ENCODE measurements at regions not wholly inside any gene's neighbourhood (a gene's known extent, or its start where the extent isn't known, plus 50 kb on each side); places are given as distances from the start of the nearest gene placed in this dataset.

DNA sequence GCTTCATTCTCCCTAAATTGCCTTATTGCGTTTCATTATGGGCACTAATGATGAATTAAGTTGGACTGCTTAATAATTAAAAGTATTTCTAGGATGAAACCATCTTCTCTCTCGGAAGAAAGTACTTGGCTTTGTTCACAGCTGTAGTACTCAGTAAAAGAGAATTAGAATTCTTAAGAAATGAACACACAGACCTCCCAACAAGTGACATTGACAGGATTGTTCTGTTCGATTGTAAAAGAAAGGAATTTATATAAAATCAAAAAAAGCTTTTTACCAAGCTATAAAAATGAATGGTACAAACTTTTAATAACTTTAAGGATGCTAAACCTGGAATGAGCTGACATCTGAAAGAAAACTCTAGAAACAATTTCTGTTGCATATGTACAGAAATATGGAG is 416.4 kb upstream of the THRB start:
- TF ChIP-seq EZH2 (IDR thresholded peaks at IDR 0.05; ENCODE audit: low read depth), result no peak
- TF ChIP-seq, protein P1, sequence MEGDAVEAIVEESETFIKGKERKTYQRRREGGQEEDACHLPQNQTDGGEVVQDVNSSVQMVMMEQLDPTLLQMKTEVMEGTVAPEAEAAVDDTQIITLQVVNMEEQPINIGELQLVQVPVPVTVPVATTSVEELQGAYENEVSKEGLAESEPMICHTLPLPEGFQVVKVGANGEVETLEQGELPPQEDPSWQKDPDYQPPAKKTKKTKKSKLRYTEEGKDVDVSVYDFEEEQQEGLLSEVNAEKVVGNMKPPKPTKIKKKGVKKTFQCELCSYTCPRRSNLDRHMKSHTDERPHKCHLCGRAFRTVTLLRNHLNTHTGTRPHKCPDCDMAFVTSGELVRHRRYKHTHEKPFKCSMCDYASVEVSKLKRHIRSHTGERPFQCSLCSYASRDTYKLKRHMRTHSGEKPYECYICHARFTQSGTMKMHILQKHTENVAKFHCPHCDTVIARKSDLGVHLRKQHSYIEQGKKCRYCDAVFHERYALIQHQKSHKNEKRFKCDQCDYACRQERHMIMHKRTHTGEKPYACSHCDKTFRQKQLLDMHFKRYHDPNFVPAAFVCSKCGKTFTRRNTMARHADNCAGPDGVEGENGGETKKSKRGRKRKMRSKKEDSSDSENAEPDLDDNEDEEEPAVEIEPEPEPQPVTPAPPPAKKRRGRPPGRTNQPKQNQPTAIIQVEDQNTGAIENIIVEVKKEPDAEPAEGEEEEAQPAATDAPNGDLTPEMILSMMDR (conservative IDR thresholded peaks at IDR 0.05), result no peak

All from PC-9 (cell line).